Erythroblast (primary cell): ENCODE measurements at regions not wholly inside any gene's neighbourhood (a gene's known extent, or its start where the extent isn't known, plus 50 kb on each side); places are given as distances from the start of the nearest gene placed in this dataset.
"Not testable (repeated sequence)": the region's sequence is repeated elsewhere in the genome, so short reads cannot be mapped to it uniquely, and the experiment has no call there.

Source experiments
- DNase-seq, 2 experiments: peaks; one replicate each; lab custom pipeline; 2025; lab: John Stamatoyannopoulos, UW
- GATA1 ChIP-seq: IDR thresholded peaks from 2 replicates; pipeline ENCODE4 v1.6.1; 2011; ENCODE audit warnings: low read depth, mild to moderate bottlenecking, control low read depth, low read length, moderate library complexity
- POLR2A ChIP-seq: IDR thresholded peaks from 2 replicates; pipeline ENCODE4 v1.6.1; 2011; ENCODE audit warnings: mild to moderate bottlenecking, low read length

DNA sequence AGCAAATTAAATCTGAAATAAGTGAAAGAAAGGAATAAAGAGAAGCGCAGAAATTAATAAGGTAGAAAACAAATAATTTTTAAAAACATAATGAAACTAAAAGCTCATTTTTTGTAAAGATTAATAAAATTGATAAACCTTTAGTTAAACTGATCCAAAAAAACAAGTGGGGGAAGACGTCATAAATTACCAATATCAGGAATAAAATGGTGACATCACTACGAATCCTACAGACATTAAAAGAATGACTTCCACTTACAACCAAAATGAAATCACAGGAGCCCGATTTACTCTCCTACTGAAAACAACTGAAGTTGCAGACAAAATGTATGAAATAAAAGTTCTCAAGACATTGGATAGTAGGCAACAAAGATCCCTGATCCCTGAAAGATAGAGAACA is 68.1 kb upstream of the IFFO2 start:
- TF ChIP-seq GATA1 (no peak), POLR2A (no peak)
- no peak for DNase-seq

DNA sequence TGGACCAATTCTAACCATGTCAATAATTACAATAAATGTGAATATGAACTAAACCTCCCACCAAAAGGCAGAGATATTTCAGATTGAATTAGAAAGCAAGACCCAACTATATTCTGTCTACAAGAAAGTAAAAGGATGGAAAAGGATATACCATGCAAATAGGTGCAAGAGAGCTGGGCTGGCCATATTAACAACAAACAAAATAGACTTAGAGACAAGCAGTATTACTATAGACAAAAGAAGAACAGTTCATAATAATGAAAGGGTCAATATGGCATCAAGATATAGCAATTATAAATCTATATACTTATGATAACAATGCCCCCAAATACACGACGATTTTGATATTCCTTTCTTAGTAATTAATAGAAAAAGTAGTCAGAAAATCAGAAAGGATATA is 67.3 kb upstream of the IFFO2 start:
- TF ChIP-seq POLR2A (no peak), GATA1 (no peak)
- no peak for DNase-seq

DNA sequence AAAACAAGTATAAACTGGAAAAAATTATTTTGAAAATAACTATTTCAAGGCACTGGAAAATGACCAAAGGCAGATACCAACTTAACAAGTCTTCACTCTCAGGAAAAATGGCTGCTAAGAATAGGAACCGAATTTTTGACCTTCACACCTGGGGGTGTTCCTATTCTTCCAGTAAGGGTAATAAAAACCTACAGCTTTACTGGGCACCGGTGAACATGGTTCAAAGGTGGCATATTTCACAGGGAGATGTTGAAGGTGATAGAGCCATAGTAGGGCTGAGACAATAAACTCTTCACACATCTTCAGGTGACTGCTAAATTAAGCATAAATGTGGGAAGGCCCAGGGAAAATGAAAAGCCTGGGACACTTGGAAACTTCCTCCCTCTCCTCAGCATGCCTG is 65.4 kb upstream of the IFFO2 start:
- no peak for TF ChIP-seq POLR2A
- TF ChIP-seq GATA1, result no peak
- DNase-seq, result no peak

DNA sequence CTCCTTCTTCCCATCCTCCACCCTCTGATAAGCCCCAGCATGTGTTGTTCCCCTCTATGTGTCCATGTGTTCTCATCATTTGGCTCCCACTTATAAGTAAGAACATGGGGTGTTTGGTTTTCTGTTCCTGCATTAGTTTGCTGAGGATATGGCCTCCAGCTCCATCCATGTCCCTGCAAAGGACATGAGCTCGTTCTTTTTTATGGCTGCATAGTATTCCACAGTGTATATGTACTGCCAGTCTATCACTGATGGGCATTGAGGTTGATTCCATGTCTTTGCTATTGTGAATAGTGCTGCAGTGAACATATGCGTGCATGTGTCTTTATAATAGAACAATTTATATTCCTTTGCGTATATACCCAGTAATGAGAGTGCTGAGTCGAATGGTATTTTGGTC is 62.8 kb upstream of the IFFO2 start:
- not testable (repeated sequence) for DNase-seq

DNA sequence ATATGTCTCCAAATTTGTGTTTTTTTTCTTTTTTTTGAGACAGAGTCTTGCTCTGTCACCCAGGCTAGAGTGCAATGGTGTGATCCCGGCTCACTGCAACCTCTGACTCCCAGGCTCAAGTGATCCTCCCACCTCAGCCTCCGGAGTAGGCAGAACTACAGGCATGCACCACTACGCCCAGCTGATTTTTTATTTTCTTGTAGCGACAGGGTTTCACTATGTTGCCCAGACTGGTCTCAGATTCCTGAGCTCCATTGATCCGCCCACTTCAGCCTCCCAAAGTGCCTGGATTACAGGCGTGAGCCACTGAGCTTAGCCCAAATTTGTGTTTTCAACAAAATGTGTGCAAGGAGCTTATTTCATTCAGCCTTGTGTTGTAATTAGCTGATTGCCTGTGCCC is 59.0 kb upstream of the IFFO2 start:
- no peak for DNase-seq
- TF ChIP-seq GATA1 (no peak), POLR2A (no peak)

DNA sequence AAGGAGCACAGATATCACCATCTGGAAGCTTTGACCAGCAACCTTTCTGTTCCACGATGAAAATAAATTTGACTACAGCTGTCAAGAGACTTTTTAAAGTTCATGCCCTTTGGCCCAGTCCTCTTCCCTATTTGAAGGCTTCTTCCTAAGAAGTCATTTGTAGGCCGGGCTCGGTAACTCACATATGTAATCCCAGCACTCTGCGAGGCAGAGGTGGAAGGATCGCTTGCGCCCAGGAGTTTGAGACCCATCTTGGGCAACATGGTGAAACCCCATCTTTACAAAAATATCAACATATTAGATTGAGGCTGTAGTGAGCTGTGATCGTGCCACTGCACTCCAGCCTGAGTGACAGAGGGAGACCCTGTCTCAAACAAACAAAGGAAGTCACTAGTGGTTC is 58.3 kb upstream of the IFFO2 start:
- DNase-seq, result no peak
- TF ChIP-seq POLR2A, result no peak

DNA sequence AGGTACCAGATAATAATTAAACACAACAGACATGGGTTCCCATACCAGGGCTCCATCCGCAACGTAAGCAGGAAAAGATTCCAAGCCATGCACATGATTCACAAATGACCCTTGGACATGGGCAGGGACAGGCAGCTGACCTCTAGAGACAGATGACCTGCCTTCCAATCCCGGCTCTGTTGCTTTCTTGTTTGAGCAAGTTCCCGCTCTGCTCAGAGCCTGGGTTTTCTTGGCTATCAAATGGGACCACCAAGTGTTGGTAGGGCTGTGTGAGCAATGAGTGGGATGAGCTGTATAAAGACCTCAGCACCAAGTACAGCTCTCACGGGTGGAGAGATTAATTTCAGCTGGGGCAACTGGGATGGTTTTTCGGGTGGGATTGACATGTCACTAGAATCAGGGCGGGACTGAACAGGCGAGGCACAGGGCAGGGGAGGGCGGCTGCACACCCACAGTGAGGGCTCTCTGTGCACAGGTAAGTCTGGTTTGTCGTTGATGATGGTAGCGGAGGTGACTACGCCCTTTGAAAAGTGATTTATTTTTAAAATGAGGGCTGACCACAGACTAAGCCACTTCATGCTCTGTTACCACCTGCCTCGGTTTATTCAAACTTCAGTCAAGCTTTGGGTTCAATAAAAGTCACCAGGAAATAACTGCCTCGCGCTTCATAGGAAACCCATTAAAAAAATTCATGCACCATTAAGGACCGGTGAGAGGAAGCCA is 57.5 kb upstream of the IFFO2 start:
- DNase-seq, result no peak
- TF ChIP-seq POLR2A (no peak), GATA1 (no peak)

DNA sequence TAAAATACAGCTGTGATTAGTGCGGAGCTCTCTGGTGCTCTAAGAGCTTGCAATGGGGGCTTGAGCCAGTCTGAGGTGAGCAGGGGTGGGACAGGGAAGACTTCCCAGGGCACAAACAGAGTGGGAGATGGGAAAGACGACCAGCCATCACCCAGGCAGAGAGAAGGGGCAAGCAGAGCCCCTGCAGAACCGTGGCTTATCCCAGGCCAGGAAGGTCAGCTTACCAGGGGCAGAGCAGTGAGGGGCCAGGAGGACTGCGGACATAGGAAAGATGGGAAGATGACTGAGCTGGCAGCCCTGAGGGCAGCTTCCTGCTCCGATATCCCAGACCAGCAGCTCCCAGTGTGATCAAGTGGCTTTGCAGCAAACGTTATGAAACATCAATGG is 55.4 kb upstream of the IFFO2 start:
- DNase-seq, result no peak
- TF ChIP-seq POLR2A (no peak), GATA1 (no peak)

DNA sequence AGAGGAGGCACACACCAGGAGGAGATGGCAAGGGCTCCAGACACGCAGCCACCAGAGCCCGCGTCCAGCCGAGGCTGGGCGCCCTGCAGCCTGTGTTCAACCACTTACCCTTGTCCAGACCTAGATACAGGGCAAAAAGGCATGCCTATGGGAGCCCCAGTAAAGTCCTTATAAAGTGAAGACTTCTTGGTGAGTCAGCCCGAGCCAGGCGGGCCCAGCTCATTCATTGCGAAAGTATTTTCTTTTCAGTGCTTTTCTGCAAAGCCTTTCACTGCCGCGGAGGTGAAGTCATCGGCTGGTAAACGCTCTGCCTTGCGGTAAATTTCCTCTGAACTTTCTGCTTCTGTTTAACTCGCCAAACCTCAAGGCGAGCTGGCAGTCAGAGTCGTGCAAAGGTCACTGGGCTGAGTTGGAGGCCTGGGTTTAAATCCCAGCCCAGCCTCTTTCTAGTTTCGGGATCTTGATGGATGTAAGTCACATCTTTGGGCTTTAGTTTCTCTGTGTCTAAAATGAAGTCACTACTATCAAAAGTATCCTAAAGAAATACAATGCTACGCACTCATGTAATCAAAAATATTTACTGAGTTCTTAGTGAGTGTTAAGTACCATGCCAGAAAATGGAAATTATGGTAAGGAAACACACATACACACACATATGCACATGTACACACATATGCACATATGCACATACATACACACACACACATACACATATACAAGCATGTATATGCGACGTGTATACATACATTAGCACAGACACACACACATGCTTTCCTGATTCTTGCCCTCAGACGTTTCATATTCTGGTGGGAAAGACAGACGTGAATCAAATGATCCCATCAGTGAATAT is 54.7 kb upstream of the IFFO2 start:
- TF ChIP-seq GATA1 (no peak), POLR2A (no peak)
- no peak for DNase-seq

DNA sequence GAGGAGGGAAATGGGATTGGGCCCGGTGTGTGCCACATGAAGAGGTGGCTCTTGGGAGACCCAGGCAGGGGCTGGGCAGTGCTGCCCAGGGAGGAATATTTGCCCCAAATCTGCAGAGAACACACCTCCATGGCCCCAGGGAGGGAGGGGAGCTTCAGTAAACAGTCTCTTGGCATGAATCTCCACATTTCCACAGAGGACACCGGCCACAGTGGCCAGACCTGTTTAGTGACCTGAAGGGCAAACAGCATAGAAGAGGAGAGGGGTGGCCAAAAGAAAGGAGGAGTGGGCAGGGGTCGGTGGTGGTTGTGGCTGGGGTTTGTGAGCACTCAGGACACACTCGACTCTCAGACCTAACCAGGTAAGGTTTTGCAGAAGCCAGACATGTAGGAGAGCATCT is 54.0 kb upstream of the IFFO2 start:
- no peak for TF ChIP-seq POLR2A
- TF ChIP-seq GATA1, result no peak
- DNase-seq, result no peak

DNA sequence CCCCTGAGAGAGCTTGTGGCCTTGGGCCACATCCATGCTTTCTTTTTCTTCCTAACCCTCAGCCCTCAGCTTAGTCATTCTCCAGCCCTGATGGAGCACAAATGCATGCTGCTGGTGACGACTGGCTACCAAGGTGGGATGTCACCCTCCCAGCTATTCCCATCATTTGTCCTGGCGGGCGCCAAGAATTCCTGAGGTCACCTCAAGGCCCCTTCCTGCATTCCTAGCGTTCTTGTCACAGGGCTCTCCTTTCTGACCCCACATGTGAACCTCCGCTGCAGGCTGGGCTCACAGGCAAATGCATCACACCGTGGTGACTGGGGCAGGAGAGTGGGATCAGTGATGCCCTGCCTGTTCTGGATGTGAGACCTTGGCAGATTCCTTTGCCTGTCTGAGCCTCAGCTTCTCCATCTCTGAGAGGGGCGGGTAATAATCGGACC is 53.4 kb upstream of the IFFO2 start:
- DNase-seq, result no peak
- no peak for TF ChIP-seq POLR2A
- no peak for TF ChIP-seq GATA1

DNA sequence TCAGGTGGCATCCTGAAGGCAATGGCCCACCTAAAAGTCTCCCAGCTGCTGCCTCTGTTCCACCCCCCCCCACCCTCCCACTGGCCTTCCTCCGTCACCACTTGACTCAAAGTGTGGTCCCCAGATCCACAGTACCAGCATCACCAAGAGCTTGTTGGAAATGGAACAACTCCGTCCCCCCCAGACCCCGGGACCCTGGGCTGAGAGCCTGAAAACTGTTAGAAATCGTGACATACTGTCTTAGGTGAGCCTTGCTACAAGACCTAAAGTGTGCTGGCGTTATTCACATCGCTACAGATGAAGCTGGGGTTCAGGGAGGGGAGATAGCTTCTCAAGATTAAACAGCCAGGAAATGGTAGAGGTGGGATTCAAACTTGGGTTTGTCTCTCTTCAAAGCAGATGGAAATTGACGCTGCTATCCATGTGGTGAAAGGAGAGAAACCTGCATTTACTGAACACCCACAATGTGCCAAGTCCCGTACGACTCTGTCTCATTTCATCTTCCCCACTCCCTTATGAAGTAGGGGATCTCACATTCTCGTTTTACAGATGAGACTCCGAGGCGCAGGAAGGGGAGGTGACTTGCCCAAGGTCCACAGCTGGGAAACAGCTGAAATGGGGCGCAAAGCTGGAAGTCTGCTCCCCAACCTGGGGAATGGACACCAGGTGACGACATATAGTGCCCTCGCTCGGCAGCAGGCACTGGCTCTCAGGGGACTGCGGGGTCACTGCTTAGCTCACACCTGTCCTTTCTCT is 52.8 kb upstream of the IFFO2 start:
- TF ChIP-seq POLR2A (no peak), GATA1 (no peak)
- no peak for DNase-seq

DNA sequence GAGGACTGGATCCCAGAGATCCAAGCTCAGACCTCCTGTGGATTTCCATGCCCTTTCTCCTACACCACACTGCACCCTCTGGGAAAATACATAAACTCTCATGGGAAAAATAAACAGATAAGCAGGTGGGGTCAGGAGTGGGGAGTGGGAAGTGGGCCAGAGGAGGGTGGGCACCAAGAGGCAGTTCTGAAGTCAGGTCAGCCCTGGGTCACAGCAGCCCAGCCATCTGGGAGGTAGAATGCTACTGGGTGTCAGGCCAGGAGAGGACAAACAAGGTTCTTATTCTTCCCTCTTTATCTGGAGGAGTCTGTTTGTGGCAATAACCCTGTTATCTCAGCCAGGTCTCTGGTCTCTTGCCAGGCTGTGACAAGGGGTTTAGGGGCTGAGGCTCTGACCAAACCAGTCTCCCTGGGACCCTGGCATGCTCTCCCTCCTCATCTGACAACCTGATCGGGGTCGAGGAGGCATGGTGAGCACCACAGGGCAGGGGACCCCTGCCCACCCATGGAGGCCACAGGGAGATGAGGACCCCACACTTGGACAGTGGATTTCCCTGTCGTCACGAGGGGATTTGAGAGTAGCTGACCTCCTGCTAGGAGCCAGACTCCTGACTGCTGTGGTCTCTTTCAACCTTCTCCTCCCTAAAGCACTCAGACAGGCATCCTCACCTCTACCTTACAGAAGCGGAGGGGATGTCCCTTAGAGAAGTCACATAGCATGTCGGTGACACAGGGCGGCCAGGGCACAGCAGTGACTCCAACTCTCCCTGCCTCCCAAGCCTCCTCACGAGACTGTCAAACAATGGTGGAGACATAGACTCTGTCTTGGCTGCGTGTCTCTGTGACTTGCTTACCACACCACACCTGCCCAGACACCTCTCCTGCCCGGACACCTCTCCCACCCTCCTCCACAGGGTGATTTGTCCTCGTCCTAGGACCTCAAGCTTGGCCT is 51.3 kb upstream of the IFFO2 start:
- peak in 1 of 2 experiments; percentile 27 for DNase-seq
- TF ChIP-seq GATA1, result no peak
- no peak for TF ChIP-seq POLR2A

DNA sequence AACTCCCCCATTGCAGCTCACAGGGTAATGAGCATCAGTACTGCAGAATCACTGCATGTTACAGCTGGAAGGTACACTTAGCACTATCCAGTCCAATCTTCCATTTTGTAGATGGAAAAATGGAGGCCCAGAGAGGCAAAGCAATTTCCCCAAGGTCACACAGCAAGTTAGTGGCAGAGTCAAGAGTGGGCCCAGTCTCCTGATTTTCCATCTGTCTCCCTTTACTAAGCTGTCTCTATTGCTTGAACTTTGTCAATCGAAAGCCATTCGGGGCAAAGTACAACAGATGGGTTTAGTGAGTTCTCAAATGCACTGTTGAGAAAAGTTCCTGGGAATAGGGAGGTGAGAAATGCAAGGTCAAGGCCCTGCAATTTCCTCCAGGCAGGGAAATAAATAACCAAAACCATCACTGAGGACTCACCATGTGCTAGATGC is 50.4 kb upstream of the IFFO2 start:
- TF ChIP-seq POLR2A (no peak), GATA1 (no peak)
- DNase-seq, result no peak
